ENCODE measurements at regions not wholly inside any gene's neighbourhood (a gene's known extent, or its start where the extent isn't known, plus 50 kb on each side); places are given as distances from the start of the nearest gene placed in this dataset.

DNA sequence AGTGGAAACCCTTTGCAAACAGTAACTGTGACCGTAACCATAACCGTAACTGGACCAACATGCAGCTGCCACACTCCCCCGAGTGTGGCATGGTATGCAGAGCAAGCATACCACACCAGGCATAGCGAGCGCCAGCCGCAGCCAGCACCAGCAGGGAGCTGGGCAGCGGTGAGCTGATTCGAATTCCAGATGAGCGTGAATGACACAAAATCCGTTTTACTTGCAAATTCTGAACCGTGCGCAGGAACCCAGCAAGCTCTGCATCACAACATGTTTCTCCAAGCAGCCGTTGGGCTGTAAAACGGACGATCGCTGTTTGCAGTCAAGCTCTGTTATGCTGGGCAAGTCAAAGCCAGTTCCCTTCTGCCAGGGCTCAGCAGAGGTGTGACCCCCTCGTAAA lies 111.1 kb downstream of the OAT start:
- TF ChIP-seq POLR2AphosphoS5 (IDR thresholded peaks at IDR 0.05; ENCODE audit: low read length) (no peak), MAX (IDR thresholded peaks at IDR 0.05; ENCODE audit: low read depth, low read length) (no peak), RB1 (IDR thresholded peaks at IDR 0.05; ENCODE audit: borderline replicate concordance) (no peak), CBX3 (IDR thresholded peaks at IDR 0.05; ENCODE audit: borderline replicate concordance, low read depth) (no peak), EZH2 (IDR thresholded peaks at IDR 0.05; ENCODE audit: borderline replicate concordance, control insufficient read depth, low read depth, low read length) (no peak)
- TF ChIP-seq, protein P1, sequence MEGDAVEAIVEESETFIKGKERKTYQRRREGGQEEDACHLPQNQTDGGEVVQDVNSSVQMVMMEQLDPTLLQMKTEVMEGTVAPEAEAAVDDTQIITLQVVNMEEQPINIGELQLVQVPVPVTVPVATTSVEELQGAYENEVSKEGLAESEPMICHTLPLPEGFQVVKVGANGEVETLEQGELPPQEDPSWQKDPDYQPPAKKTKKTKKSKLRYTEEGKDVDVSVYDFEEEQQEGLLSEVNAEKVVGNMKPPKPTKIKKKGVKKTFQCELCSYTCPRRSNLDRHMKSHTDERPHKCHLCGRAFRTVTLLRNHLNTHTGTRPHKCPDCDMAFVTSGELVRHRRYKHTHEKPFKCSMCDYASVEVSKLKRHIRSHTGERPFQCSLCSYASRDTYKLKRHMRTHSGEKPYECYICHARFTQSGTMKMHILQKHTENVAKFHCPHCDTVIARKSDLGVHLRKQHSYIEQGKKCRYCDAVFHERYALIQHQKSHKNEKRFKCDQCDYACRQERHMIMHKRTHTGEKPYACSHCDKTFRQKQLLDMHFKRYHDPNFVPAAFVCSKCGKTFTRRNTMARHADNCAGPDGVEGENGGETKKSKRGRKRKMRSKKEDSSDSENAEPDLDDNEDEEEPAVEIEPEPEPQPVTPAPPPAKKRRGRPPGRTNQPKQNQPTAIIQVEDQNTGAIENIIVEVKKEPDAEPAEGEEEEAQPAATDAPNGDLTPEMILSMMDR (IDR thresholded peaks at IDR 0.05 in 2 of 3, conservative IDR thresholded peaks at IDR 0.05 in 1 of 3; ENCODE audit: control insufficient read depth in 2 of 3, extremely low read depth in 1 of 3, insufficient read depth in 1 of 3, low read depth in 3 of 3, low read length in 3 of 3), result no peak
- TF ChIP-seq, protein P2, sequence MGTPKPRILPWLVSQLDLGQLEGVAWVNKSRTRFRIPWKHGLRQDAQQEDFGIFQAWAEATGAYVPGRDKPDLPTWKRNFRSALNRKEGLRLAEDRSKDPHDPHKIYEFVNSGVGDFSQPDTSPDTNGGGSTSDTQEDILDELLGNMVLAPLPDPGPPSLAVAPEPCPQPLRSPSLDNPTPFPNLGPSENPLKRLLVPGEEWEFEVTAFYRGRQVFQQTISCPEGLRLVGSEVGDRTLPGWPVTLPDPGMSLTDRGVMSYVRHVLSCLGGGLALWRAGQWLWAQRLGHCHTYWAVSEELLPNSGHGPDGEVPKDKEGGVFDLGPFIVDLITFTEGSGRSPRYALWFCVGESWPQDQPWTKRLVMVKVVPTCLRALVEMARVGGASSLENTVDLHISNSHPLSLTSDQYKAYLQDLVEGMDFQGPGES (IDR thresholded peaks at IDR 0.05), result no peak

Measured in GM12878 (cell line).